ENCODE measurements at regions not wholly inside any gene's neighbourhood (a gene's known extent, or its start where the extent isn't known, plus 50 kb on each side); places are given as distances from the start of the nearest gene placed in this dataset.

DNA sequence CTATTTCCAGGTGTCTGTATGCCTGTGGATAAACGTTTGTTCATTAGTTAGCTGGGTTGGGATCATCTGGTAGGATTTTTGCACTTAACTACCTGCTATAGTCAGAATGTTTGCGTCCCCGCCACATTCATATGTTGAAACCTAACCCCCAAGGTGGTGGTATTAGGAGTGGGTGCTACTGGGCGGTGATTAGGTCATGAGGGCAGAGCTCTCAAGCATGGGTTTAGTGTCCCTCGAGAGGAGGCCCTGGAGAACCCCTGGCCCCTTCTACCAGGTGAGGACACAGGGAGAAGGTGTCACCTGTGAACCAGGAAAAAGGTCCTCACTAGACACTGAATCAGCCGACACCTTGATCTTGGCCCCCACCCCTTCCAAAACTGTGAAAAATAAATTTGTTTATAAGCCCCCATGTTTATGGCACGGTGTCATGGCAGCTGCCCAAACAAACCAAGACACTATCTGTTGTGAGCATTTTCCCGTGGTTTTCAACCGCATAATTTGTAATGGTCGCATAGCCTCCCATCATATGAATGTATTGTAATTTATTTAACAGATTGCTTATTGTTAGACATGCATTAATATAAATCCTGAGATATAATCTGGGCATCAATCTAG, 92.7 kb upstream of the TRIM2 start:
- Histone ChIP-seq H3K36me3 (no peaks in the 10 kb centered on the region), H3K27ac (no peak overlapping the region), H3K27me3 (peaks cover 0 to 26% (median 0%) of the 10 kb centered on the region in 4 donors), H3K9me3 (no peaks in the 10 kb centered on the region), H3K4me1 (peaks cover 6 to 22% (median 12%) of the 10 kb centered on the region in 3 donors), H3K4me3 (no peak overlapping the region)
- DNase-seq, result no peak
- TF ChIP-seq POLR2A (IDR thresholded peaks at IDR 0.05), result no peak
- TF ChIP-seq, protein P1, sequence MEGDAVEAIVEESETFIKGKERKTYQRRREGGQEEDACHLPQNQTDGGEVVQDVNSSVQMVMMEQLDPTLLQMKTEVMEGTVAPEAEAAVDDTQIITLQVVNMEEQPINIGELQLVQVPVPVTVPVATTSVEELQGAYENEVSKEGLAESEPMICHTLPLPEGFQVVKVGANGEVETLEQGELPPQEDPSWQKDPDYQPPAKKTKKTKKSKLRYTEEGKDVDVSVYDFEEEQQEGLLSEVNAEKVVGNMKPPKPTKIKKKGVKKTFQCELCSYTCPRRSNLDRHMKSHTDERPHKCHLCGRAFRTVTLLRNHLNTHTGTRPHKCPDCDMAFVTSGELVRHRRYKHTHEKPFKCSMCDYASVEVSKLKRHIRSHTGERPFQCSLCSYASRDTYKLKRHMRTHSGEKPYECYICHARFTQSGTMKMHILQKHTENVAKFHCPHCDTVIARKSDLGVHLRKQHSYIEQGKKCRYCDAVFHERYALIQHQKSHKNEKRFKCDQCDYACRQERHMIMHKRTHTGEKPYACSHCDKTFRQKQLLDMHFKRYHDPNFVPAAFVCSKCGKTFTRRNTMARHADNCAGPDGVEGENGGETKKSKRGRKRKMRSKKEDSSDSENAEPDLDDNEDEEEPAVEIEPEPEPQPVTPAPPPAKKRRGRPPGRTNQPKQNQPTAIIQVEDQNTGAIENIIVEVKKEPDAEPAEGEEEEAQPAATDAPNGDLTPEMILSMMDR (IDR thresholded peaks at IDR 0.05), result no peak
- WGBS, 2 donors, result 65 to 81% methylated on average over 8 to 10 of the region's 10 CpGs
- intact Hi-C loops (cut with DNase I), result no loop called here

- Histone ChIP-seq H3K27ac (no peak overlapping the region), H3K4me3 (no peak overlapping the region), H3K36me3 (no peaks in the 10 kb centered on the region), H3K27me3 (peaks cover 0 to 21% (median 0%) of the 10 kb centered on the region in 4 donors), H3K9me3 (no peaks in the 10 kb centered on the region), H3K4me1 (peaks cover 6 to 23% (median 12%) of the 10 kb centered on the region in 3 donors)
- no peak for DNase-seq
- TF ChIP-seq, protein P1 (IDR thresholded peaks at IDR 0.05), result no peak
- TF ChIP-seq POLR2A (IDR thresholded peaks at IDR 0.05), result no peak
- intact Hi-C loops (cut with DNase I), result no loop called here
- WGBS, 2 donors, result 43 to 51% methylated on average over 9 to 10 of the region's 10 CpGs
Observed at GRCh38 chr4:153112041-153112441, 92.2 kb upstream of the TRIM2 start.

DNA sequence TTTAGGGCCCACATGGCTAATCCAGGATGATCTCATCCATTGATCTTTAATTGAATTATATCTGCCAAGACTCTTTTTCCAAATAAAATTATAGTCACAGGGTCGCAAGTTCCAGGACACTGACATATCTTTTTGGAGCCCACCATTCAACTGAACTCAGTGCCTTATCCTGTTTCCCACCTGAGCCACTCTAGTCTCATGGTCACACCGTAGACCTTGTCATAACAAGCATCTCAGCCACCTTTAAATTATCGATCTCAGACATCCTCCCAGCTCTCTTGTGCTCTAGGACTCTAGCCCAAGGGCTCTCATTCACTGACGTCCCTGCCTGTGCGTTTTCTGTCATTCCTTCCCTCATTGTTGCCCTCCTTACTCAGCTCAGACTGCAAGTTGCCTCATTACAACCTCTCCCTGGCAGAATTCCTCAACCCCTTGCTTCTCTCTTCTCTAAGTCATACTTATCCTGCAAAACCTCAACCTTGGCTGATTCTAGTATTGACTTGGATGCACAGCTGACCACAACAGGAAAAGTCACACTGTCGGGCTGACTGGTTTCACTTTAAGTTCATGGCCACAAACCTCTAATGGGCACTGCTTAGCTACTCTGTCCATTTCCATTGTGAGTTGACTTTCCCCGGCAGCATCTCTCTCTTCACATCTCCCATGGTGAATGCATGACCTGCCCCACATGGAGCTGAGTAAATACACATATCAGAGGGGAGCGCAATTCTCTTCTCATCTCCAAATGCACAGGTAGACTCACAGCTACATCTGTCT, 91.0 kb upstream of the TRIM2 start:
- no peak overlapping the region for H3K4me3 ChIP-seq
- intact Hi-C loops (cut with DNase I), result no loop called here

DNA sequence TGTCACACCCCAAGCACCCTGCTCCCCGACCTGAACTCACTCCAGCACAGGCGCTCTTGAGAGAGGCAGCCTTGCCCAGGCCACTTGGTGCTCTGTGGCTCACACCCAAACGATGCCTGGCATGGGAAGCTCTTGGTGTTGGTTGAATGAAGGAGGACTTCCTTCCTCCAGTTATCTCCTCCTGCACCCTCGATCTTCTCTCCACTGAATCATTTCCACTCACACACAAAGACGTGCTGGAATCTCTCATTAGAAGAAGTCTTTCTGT, 90.5 kb upstream of the TRIM2 start:
- WGBS, 2 donors, result 66 to 74% methylated on average over 5 of the region's 5 CpGs
- Histone ChIP-seq H3K27ac (no peak overlapping the region), H3K4me3 (no peak overlapping the region), H3K27me3 (peaks cover 0 to 15% (median 0%) of the 10 kb centered on the region in 4 donors), H3K9me3 (no peaks in the 10 kb centered on the region), H3K4me1 (peaks cover 6 to 23% (median 12%) of the 10 kb centered on the region in 3 donors), H3K36me3 (no peaks in the 10 kb centered on the region)
- intact Hi-C loops (cut with DNase I), result no loop called here
- no peak for DNase-seq
- TF ChIP-seq, protein P1 (IDR thresholded peaks at IDR 0.05), result no peak
- no peak for TF ChIP-seq POLR2A (IDR thresholded peaks at IDR 0.05)

More for the DNA sequence above, 91.0 kb upstream of the TRIM2 start:
- H3K27me3 ChIP-seq, result peaks cover 0 to 15% (median 0%) of the 10 kb centered on the region in 4 donors
- peaks cover 6 to 23% (median 12%) of the 10 kb centered on the region in 3 donors for H3K4me1 ChIP-seq
- TF ChIP-seq, protein P1 (IDR thresholded peaks at IDR 0.05), result no peak
- no peak for TF ChIP-seq POLR2A (IDR thresholded peaks at IDR 0.05)
- DNase-seq, result no peak
- 80 to 91% methylated on average over 8 of the region's 8 CpGs for WGBS, 2 donors
- H3K36me3 ChIP-seq, result no peaks in the 10 kb centered on the region
- H3K9me3 ChIP-seq, result no peaks in the 10 kb centered on the region
- H3K27ac ChIP-seq, result no peak overlapping the region

- intact Hi-C loops (cut with DNase I), result no loop called here
- WGBS, 2 donors, result 53 to 62% methylated on average over 9 to 11 of the region's 11 CpGs
- DNase-seq, result no peak
- Histone ChIP-seq H3K27ac (peak overlapping the region in 2 of 4 donors; percentile 36 to 57), H3K9me3 (no peaks in the 10 kb centered on the region), H3K4me3 (no peak overlapping the region), H3K27me3 (peaks cover 0 to 14% (median 0%) of the 10 kb centered on the region in 4 donors), H3K4me1 (peaks cover 6 to 23% (median 12%) of the 10 kb centered on the region in 3 donors), H3K36me3 (no peaks in the 10 kb centered on the region)
- TF ChIP-seq, protein P1 (IDR thresholded peaks at IDR 0.05), result no peak
- no peak for TF ChIP-seq POLR2A (IDR thresholded peaks at IDR 0.05)
Observed at GRCh38 chr4:153114771-153115321, 89.4 kb upstream of the TRIM2 start.

Measured in esophagus squamous epithelium (tissue), 5 donors.